ENCODE measurements at regions not wholly inside any gene's neighbourhood (a gene's known extent, or its start where the extent isn't known, plus 50 kb on each side); places are given as distances from the start of the nearest gene placed in this dataset.
"Not testable (repeated sequence)": the region's sequence is repeated elsewhere in the genome, so short reads cannot be mapped to it uniquely, and the experiment has no call there.

GRCh38 chr2:175844169-175844568 lies 157.9 kb downstream of the LNPK start:
- peak; percentile 31 for DNase-seq (ENCODE audit: low read depth)
- no peak overlapping the region for H3K4me3 ChIP-seq (ENCODE audit: low read depth, low read length)
- no peak for TF ChIP-seq CTCF (conservative IDR thresholded peaks at IDR 0.05; ENCODE audit: low read depth, low read length)

- no peak for TF ChIP-seq CTCF (conservative IDR thresholded peaks at IDR 0.05; ENCODE audit: low read depth, low read length)
- no peak overlapping the region for H3K4me3 ChIP-seq (ENCODE audit: low read depth, low read length)
- no peak for DNase-seq (ENCODE audit: low read depth)
Observed at GRCh38 chr2:175843625-175844024, 158.4 kb downstream of the LNPK start.

- peak; percentile 12 for DNase-seq (ENCODE audit: low read depth)
- TF ChIP-seq CTCF (conservative IDR thresholded peaks at IDR 0.05; ENCODE audit: low read depth, low read length): no peak
- H3K4me3 ChIP-seq (ENCODE audit: low read depth, low read length): no peak overlapping the region
Observed at GRCh38 chr2:175842996-175843395, 159.1 kb downstream of the LNPK start.

- H3K4me3 ChIP-seq (ENCODE audit: low read depth, low read length); DNase-seq (ENCODE audit: low read depth): not testable (repeated sequence)
Observed at GRCh38 chr2:175840765-175841164, 161.3 kb downstream of the LNPK start.

GRCh38 chr2:175840256-175840655 lies 161.8 kb downstream of the LNPK start:
- no peak for DNase-seq (ENCODE audit: low read depth)
- TF ChIP-seq CTCF (conservative IDR thresholded peaks at IDR 0.05; ENCODE audit: low read depth, low read length): no peak
- H3K4me3 ChIP-seq (ENCODE audit: low read depth, low read length): no peak overlapping the region

GRCh38 chr2:175838979-175839378 lies 163.1 kb downstream of the LNPK start:
- no peak for DNase-seq (ENCODE audit: low read depth)
- TF ChIP-seq CTCF (conservative IDR thresholded peaks at IDR 0.05; ENCODE audit: low read depth, low read length): no peak
- H3K4me3 ChIP-seq (ENCODE audit: low read depth, low read length): no peak overlapping the region

GRCh38 chr2:175837046-175837445 lies 165.0 kb downstream of the LNPK start:
- DNase-seq (ENCODE audit: low read depth): peak; percentile 59
- TF ChIP-seq CTCF (conservative IDR thresholded peaks at IDR 0.05; ENCODE audit: low read depth, low read length): no peak
- H3K4me3 ChIP-seq (ENCODE audit: low read depth, low read length): no peak overlapping the region

GRCh38 chr2:175836361-175836760 lies 165.7 kb downstream of the LNPK start:
- no peak overlapping the region for H3K4me3 ChIP-seq (ENCODE audit: low read depth, low read length)
- TF ChIP-seq CTCF (conservative IDR thresholded peaks at IDR 0.05; ENCODE audit: low read depth, low read length): no peak
- no peak for DNase-seq (ENCODE audit: low read depth)
